ENCODE measurements at regions not wholly inside any gene's neighbourhood (a gene's known extent, or its start where the extent isn't known, plus 50 kb on each side); places are given as distances from the start of the nearest gene placed in this dataset.

GRCh38 chr7:33757563-33758165 lies 147.7 kb upstream of the BMPER start:
- peak in 1 of 2 experiments; percentile 40 for DNase-seq

- DNase-seq = no peak
Measured at GRCh38 chr7:33760146-33760545, 145.2 kb upstream of the BMPER start.

- DNase-seq = no peak
Measured at GRCh38 chr7:33760834-33761233, 144.5 kb upstream of the BMPER start.

GRCh38 chr7:33761449-33762080 lies 143.8 kb upstream of the BMPER start:
- no peak for DNase-seq

GRCh38 chr7:33762151-33762910 lies 143.0 kb upstream of the BMPER start:
- DNase-seq = no peak

GRCh38 chr7:33762911-33763306 lies 142.4 kb upstream of the BMPER start:
- no peak for DNase-seq

- DNase-seq = no peak
Measured at GRCh38 chr7:33764752-33765451, 140.4 kb upstream of the BMPER start.

GRCh38 chr7:33766405-33766804 lies 138.9 kb upstream of the BMPER start:
- DNase-seq = no peak

- no peak for DNase-seq
Measured at GRCh38 chr7:33769930-33770329, 135.4 kb upstream of the BMPER start.

- DNase-seq = no peak
Measured at GRCh38 chr7:33770576-33770975, 134.8 kb upstream of the BMPER start.

- DNase-seq = no peak
Measured at GRCh38 chr7:33771422-33771821, 133.9 kb upstream of the BMPER start.

- DNase-seq = no peak
Measured at GRCh38 chr7:33773053-33773452, 132.3 kb upstream of the BMPER start.

GRCh38 chr7:33774762-33775523 lies 130.4 kb upstream of the BMPER start:
- DNase-seq = no peak

- no peak for DNase-seq
Measured at GRCh38 chr7:33775790-33776189, 129.5 kb upstream of the BMPER start.

- no peak for DNase-seq
Measured at GRCh38 chr7:33776788-33777187, 128.6 kb upstream of the BMPER start.

- DNase-seq = no peak
Measured at GRCh38 chr7:33778195-33778594, 127.1 kb upstream of the BMPER start.

- no peak for DNase-seq
Measured at GRCh38 chr7:33779216-33779615, 126.1 kb upstream of the BMPER start.

GRCh38 chr7:33781167-33781566 lies 124.2 kb upstream of the BMPER start:
- DNase-seq = no peak

- DNase-seq = no peak
Measured at GRCh38 chr7:33781796-33782195, 123.5 kb upstream of the BMPER start.

- no peak for DNase-seq
Measured at GRCh38 chr7:33784000-33784399, 121.3 kb upstream of the BMPER start.

- DNase-seq = no peak
Measured at GRCh38 chr7:33788531-33788930, 116.8 kb upstream of the BMPER start.

GRCh38 chr7:33789871-33790630 lies 115.3 kb upstream of the BMPER start:
- DNase-seq = no peak

Data from NCI-H1930 (cell line).